GM18867 (cell line): ENCODE measurements at regions not wholly inside any gene's neighbourhood (a gene's known extent, or its start where the extent isn't known, plus 50 kb on each side); places are given as distances from the start of the nearest gene placed in this dataset.
"Not testable (repeated sequence)": the region's sequence is repeated elsewhere in the genome, so short reads cannot be mapped to it uniquely, and the experiment has no call there.

ENCODE experiments used
- ATAC-seq: cut with Tn5 transposase; IDR thresholded peaks from one replicate; pipeline ENCODE4 v1.9.1; 2021; ENCODE audit warnings: mild to moderate bottlenecking, moderate library complexity; ENCODE audit not compliant: unreplicated experiment

GRCh38 chr6:84635081-84635761 lies 129.2 kb downstream of the TBX18 start:
- no peak for ATAC-seq

- no peak for ATAC-seq
Observed at GRCh38 chr6:84633771-84634170, 130.6 kb downstream of the TBX18 start.

- ATAC-seq: not testable (repeated sequence)
Observed at GRCh38 chr6:84626527-84626926, 137.9 kb downstream of the TBX18 start.

GRCh38 chr6:84625506-84625905 lies 138.9 kb downstream of the TBX18 start:
- no peak for ATAC-seq

- ATAC-seq: no peak
Observed at GRCh38 chr6:84623956-84624680, 140.3 kb downstream of the TBX18 start.

- ATAC-seq: no peak
Observed at GRCh38 chr6:84618836-84619235, 145.6 kb downstream of the TBX18 start.

GRCh38 chr6:84618046-84618752 lies 146.2 kb downstream of the TBX18 start:
- ATAC-seq: no peak

- no peak for ATAC-seq
Observed at GRCh38 chr6:84615987-84616386, 148.4 kb downstream of the TBX18 start.

GRCh38 chr6:84615113-84615850 lies 149.1 kb downstream of the TBX18 start:
- no peak for ATAC-seq

- ATAC-seq: no peak
Observed at GRCh38 chr6:84606860-84607259, 157.5 kb downstream of the TBX18 start.

GRCh38 chr6:84605298-84605697 lies 159.1 kb downstream of the TBX18 start:
- ATAC-seq: no peak

- ATAC-seq: no peak
Observed at GRCh38 chr6:84601366-84601765, 163.0 kb downstream of the TBX18 start.

GRCh38 chr6:84599991-84600390 lies 164.4 kb downstream of the TBX18 start:
- no peak for ATAC-seq

- ATAC-seq: no peak
Observed at GRCh38 chr6:84597238-84597875, 167.0 kb downstream of the TBX18 start.

- ATAC-seq: no peak
Observed at GRCh38 chr6:84596488-84596887, 167.9 kb downstream of the TBX18 start.

GRCh38 chr6:84588697-84589080 lies 175.7 kb downstream of the TBX18 start:
- no peak for ATAC-seq

GRCh38 chr6:84587994-84588696 lies 176.3 kb downstream of the TBX18 start:
- not testable (repeated sequence) for ATAC-seq

- not testable (repeated sequence) for ATAC-seq
Observed at GRCh38 chr6:84587202-84587940, 177.0 kb downstream of the TBX18 start.

- no peak for ATAC-seq
Observed at GRCh38 chr6:84583784-84584183, 180.6 kb downstream of the TBX18 start.
